Caco-2 (cell line): ENCODE measurements at regions not wholly inside any gene's neighbourhood (a gene's known extent, or its start where the extent isn't known, plus 50 kb on each side); places are given as distances from the start of the nearest gene placed in this dataset.

Source experiments
- BruUV-seq: library from RNA; stranded (reverse); fragments of 400-500 nt; replicated peaks from 2 replicates; lab custom pipeline; 2021; lab: Mats Ljungman, UMichigan
- CTCF ChIA-PET: fragments of 300-600 bp; sonication (Branson Sonifier 250); formaldehyde crosslinking; loops from one replicate; lab custom pipeline; 2022; ENCODE audit warnings: antibody characterized with exemption; lab: Charles Lee
- POLR2A ChIA-PET: fragments of 300-600 bp; sonication (Branson Sonifier 250); formaldehyde crosslinking; loops from one replicate; lab custom pipeline; 2022; ENCODE audit warnings: antibody characterized with exemption; lab: Charles Lee
- DNase-seq, 2 experiments: peaks; one replicate each; pipeline versions ENCODE4 v3.0.0 to v3.0.0-alpha.2; 2020 to 2022
- H3K27me3 ChIP-seq: replicated peaks from 2 replicates; pipeline ENCODE4 v1.6.0; 2011; ENCODE audit warnings: low read length; ENCODE audit not compliant: control insufficient read depth, insufficient read depth
- H3K36me3 ChIP-seq: 2 replicates; pipeline ENCODE4 v1.5.1; 2011; ENCODE audit warnings: low read length; ENCODE audit not compliant: control insufficient read depth, insufficient read depth
- H3K4me1 ChIP-seq: fragments of 250-450 bp; sonication (Bioruptor Pico); 2 replicates; pipeline ENCODE4 v1.5.1; 2020; ENCODE audit warnings: mild to moderate bottlenecking
- H3K4me3 ChIP-seq: 2 replicates; pipeline ENCODE4 v1.5.1; 2011; ENCODE audit warnings: low read depth, mild to moderate bottlenecking, control low read depth, low read length
- H3K9me3 ChIP-seq: fragments of 250-450 bp; sonication (Bioruptor Pico); 2 replicates; pipeline ENCODE4 v1.5.1; 2020; ENCODE audit warnings: mild to moderate bottlenecking, moderate library complexity
- H3K27ac Mint-ChIP-seq: one replicate; pipeline ENCODE4 v1.8.0; 2022; ENCODE audit warnings: mixed read lengths; ENCODE audit not compliant: unreplicated experiment
- H3K27me3 Mint-ChIP-seq: one replicate; pipeline ENCODE4 v1.8.0; 2022; ENCODE audit warnings: mixed read lengths; ENCODE audit not compliant: insufficient read depth, unreplicated experiment
- H3K36me3 Mint-ChIP-seq: one replicate; pipeline ENCODE4 v1.8.0; 2022; ENCODE audit warnings: mild to moderate bottlenecking, mixed read lengths; ENCODE audit not compliant: insufficient read depth, unreplicated experiment
- H3K4me1 Mint-ChIP-seq: one replicate; pipeline ENCODE4 v1.8.0; 2022; ENCODE audit warnings: low read depth, mixed read lengths; ENCODE audit not compliant: unreplicated experiment
- H3K4me3 Mint-ChIP-seq: one replicate; pipeline ENCODE4 v1.8.0; 2022; ENCODE audit warnings: mild to moderate bottlenecking, moderate library complexity, mixed read lengths; ENCODE audit not compliant: unreplicated experiment
- H3K9me3 Mint-ChIP-seq: one replicate; pipeline ENCODE4 v1.8.0; 2022; ENCODE audit warnings: mixed read lengths; ENCODE audit not compliant: unreplicated experiment
- CTCF ChIP-seq, 2 experiments: fragments of 200-600 bp in 1 of 2; IDR thresholded peaks; 1 replicate in 1 of 2; 2 replicates in 1 of 2; pipeline versions ENCODE4 v1.5.1 to v1.8.0; 2011 to 2022; ENCODE audit warnings: antibody characterized with exemption in 1 of 2, control low read depth in 1 of 2, inconsistent platforms in 1 of 2, low read depth in 1 of 2, low read length in 1 of 2, mild to moderate bottlenecking in 1 of 2, moderate library complexity in 1 of 2; ENCODE audit not compliant: insufficient read depth in 1 of 2, severe bottlenecking in 1 of 2, unreplicated experiment in 1 of 2
- intact Hi-C: fragments of 100-400 bp; cut with micrococcal nuclease; formaldehyde crosslinking; loops from one replicate; pipeline ENCODE4 v1.10.0; 2022; ENCODE audit not compliant: unreplicated experiment

DNA sequence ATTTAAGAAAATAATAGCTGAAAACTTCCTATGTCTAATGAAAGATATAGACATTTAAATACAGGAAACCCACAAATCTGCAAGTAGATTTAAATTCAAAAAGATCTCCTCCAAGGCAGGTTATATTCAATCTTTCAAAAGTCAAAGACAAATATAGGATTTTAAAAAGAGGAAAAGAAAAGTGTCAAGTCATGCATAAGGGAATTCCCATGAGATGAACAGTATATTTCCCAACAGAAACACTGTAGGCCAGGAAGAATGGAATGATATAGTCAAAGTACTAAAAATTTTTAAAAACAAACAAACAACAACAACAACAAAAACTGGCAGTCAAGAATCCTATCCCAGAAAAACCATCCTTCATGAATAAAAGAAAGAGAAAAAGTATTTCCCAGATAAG lies 806.5 kb upstream of the BRINP3 start:
- Mint-ChIP-seq H3K4me3 (no peak overlapping the region), H3K9me3 (peaks cover 27% of the 10 kb centered on the region), H3K4me1 (no peaks in the 10 kb centered on the region), H3K36me3 (no peaks in the 10 kb centered on the region), H3K27ac (no peak overlapping the region), H3K27me3 (no peaks in the 10 kb centered on the region)
- no peaks in the 10 kb centered on the region for H3K9me3 ChIP-seq
- no peak for TF ChIP-seq CTCF (IDR thresholded peaks at IDR 0.05; ENCODE audit: insufficient read depth in 1 of 2, low read depth in 1 of 2, low read length in 1 of 2, severe bottlenecking in 1 of 2, unreplicated experiment in 1 of 2)
- ChIA-PET CTCF (no interaction called here), POLR2A (no interaction called here)
- H3K27me3 ChIP-seq = no peaks in the 10 kb centered on the region
- no peak overlapping the region for H3K4me3 ChIP-seq
- no TSS peak for BruUV-seq
- no peaks in the 10 kb centered on the region for H3K36me3 ChIP-seq
- intact Hi-C loops = no loop called here
- H3K4me1 ChIP-seq = no peaks in the 10 kb centered on the region
- no peak for DNase-seq

DNA sequence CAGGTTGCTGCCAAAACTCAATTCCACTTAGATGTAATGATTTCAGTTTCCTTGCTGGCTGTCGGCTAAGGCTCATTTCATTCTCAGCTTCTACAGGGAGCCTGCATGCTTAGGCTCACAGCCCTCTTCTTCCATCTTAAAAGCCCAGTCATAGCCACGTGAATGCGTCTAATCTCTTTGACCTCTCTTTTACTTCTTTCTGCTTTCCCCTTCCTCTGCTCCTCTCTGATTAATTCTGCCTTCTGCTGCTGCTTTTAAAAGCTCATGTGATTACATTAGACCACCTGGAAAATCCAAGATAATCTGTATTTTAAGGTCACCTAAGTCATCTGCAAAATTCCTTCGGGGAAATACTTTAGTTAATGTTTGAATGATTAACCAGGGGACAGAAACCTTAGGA lies 812.8 kb upstream of the BRINP3 start:
- POLR2A ChIA-PET = no interaction called here
- no peaks in the 10 kb centered on the region for H3K9me3 ChIP-seq
- CTCF ChIA-PET = no interaction called here
- H3K36me3 Mint-ChIP-seq = no peaks in the 10 kb centered on the region
- TF ChIP-seq CTCF (IDR thresholded peaks at IDR 0.05; ENCODE audit: insufficient read depth in 1 of 2, low read depth in 1 of 2, low read length in 1 of 2, severe bottlenecking in 1 of 2, unreplicated experiment in 1 of 2) = no peak
- no peaks in the 10 kb centered on the region for H3K36me3 ChIP-seq
- no peak overlapping the region for H3K4me3 Mint-ChIP-seq
- no peaks in the 10 kb centered on the region for H3K4me1 Mint-ChIP-seq
- DNase-seq = no peak
- H3K27ac Mint-ChIP-seq = no peak overlapping the region
- no TSS peak for BruUV-seq
- H3K27me3 Mint-ChIP-seq = no peaks in the 10 kb centered on the region
- H3K27me3 ChIP-seq = no peaks in the 10 kb centered on the region
- H3K4me1 ChIP-seq = peaks cover 3% of the 10 kb centered on the region; the same call in 1 of the 2 replicates
- H3K9me3 Mint-ChIP-seq = no peaks in the 10 kb centered on the region
- H3K4me3 ChIP-seq = no peak overlapping the region
- intact Hi-C loops = no loop called here

DNA sequence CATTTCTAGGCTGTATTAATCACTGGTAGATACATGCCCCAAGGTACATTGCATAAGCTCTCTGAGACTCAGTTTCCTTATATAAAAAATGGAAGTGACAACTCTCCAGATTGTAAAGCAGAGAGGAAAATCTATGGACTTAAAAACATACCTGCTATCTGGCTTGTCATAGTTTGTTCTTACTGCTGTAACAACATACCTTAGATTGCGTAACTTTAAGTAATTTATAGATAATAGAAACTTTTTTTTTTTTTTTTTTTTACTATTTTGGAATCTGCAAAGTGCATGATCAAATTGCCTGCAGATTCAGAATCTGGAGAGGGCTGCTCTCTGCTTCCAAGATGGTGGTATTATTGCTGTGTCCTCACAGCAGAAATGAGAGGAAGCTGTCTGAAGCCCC lies 827.7 kb upstream of the BRINP3 start:
- no peak for DNase-seq
- no peaks in the 10 kb centered on the region for H3K36me3 ChIP-seq
- H3K4me1 ChIP-seq = no peaks in the 10 kb centered on the region
- no peak overlapping the region for H3K27ac Mint-ChIP-seq
- H3K9me3 Mint-ChIP-seq = no peaks in the 10 kb centered on the region
- ChIA-PET POLR2A (no interaction called here), CTCF (no interaction called here)
- TF ChIP-seq CTCF (IDR thresholded peaks at IDR 0.05; ENCODE audit: insufficient read depth in 1 of 2, low read depth in 1 of 2, low read length in 1 of 2, severe bottlenecking in 1 of 2, unreplicated experiment in 1 of 2) = no peak
- no peaks in the 10 kb centered on the region for H3K36me3 Mint-ChIP-seq
- H3K4me1 Mint-ChIP-seq = no peaks in the 10 kb centered on the region
- intact Hi-C loops = no loop called here
- H3K27me3 Mint-ChIP-seq = no peaks in the 10 kb centered on the region
- H3K9me3 ChIP-seq = no peaks in the 10 kb centered on the region
- no peak overlapping the region for H3K4me3 Mint-ChIP-seq
- H3K27me3 ChIP-seq = no peaks in the 10 kb centered on the region
- no peak overlapping the region for H3K4me3 ChIP-seq
- no TSS peak for BruUV-seq
